ENCODE measurements at regions not wholly inside any gene's neighbourhood (a gene's known extent, or its start where the extent isn't known, plus 50 kb on each side); places are given as distances from the start of the nearest gene placed in this dataset.

DNA sequence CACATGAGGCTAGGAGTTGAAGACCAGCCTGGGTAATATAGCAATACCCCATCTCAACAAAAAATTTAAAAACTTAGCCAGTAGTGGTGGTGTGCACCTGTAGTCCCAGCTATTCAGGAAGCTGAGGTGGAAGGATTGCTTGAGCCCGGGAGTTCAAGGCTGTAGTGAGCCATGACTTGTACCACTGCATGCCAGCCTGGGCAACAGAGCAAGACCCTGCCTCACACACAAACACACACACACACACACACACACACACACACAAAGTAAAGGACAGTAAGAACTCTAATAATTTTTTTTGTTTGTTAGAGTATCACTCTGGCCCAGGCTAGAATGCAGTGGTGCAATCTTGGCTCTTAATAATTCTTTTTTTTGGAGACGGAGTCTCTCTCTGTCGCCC is 138.0 kb upstream of the SOD1 start:
- no peak for FAIRE-seq

DNA sequence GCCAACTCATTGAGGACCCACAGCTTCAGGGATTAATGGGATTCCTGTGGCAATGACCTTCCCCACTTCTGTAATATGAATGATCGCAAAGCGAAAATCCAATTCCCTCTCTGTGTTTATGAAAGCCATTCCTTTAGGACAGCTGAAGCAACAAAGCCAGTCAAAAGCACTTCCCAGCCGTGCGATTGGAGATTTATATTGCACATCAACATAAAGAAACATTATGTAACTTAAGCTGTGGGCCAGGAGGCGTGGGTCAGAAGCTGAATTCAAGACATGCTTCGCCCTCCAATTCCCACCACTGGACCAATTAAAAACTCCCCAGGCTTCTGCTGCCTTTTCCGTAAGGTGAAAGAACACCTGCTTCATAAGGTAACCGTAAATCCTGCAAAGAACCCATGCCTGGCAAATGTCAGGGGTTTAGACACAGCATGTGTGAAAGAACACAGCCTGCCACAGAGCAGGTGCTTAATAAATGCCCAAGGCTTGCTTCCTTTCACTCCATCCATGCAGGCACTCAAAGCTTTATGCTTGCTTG is 138.9 kb upstream of the SOD1 start:
- Histone ChIP-seq H2AFZ (ENCODE audit: low read depth, low read length) (no peak overlapping the region), H3K4me2 (ENCODE audit: low read length) (no peak overlapping the region), H3K79me2 (ENCODE audit: insufficient read depth, low read length) (no peaks in the 10 kb centered on the region), H3K27me3 (ENCODE audit: insufficient read depth, low read length) (no peaks in the 10 kb centered on the region), H3K4me1 (ENCODE audit: insufficient read depth, low read length) (no peaks in the 10 kb centered on the region), H3K4me3 (ENCODE audit: insufficient read depth, low read depth, low read length) (no peak overlapping the region), H4K20me1 (ENCODE audit: insufficient read depth, low read length) (no peaks in the 10 kb centered on the region), H3K9ac (ENCODE audit: low read length) (no peak overlapping the region), H3K27ac (ENCODE audit: low read depth, low read length) (no peak overlapping the region), H3K9me3 (ENCODE audit: insufficient read depth, low read depth, low read length) (no peaks in the 10 kb centered on the region), H3K36me3 (ENCODE audit: insufficient read depth, low read length) (no peaks in the 10 kb centered on the region)
- no peaks in the 10 kb centered on the region for H3K27me3 Mint-ChIP-seq (ENCODE audit: low read depth, unreplicated experiment)
- no peaks in the 10 kb centered on the region for H3K36me3 Mint-ChIP-seq (ENCODE audit: low read depth, unreplicated experiment)
- no peak for FAIRE-seq
- no peak for TF ChIP-seq EZH2 (IDR thresholded peaks at IDR 0.05; ENCODE audit: insufficient read depth, low read length)
- TF ChIP-seq, protein P1, sequence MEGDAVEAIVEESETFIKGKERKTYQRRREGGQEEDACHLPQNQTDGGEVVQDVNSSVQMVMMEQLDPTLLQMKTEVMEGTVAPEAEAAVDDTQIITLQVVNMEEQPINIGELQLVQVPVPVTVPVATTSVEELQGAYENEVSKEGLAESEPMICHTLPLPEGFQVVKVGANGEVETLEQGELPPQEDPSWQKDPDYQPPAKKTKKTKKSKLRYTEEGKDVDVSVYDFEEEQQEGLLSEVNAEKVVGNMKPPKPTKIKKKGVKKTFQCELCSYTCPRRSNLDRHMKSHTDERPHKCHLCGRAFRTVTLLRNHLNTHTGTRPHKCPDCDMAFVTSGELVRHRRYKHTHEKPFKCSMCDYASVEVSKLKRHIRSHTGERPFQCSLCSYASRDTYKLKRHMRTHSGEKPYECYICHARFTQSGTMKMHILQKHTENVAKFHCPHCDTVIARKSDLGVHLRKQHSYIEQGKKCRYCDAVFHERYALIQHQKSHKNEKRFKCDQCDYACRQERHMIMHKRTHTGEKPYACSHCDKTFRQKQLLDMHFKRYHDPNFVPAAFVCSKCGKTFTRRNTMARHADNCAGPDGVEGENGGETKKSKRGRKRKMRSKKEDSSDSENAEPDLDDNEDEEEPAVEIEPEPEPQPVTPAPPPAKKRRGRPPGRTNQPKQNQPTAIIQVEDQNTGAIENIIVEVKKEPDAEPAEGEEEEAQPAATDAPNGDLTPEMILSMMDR (IDR thresholded peaks at IDR 0.05; ENCODE audit: insufficient read depth, low read depth, low read length), result no peak
- no peak overlapping the region for H3K27ac Mint-ChIP-seq (ENCODE audit: unreplicated experiment)
- no peak overlapping the region for H3K4me3 Mint-ChIP-seq (ENCODE audit: unreplicated experiment)
- H3K4me1 Mint-ChIP-seq (ENCODE audit: low read depth, unreplicated experiment), result peaks cover 6% of the 10 kb centered on the region
- no peaks in the 10 kb centered on the region for H3K9me3 Mint-ChIP-seq (ENCODE audit: unreplicated experiment)
- peak; percentile 77 for DNase-seq (ENCODE audit: low read depth)

More for the DNA sequence above, 138.0 kb upstream of the SOD1 start:
- Histone ChIP-seq H3K4me3 (ENCODE audit: insufficient read depth, low read depth, low read length) (no peak overlapping the region), H4K20me1 (ENCODE audit: insufficient read depth, low read length) (no peaks in the 10 kb centered on the region), H3K27me3 (ENCODE audit: insufficient read depth, low read length) (no peaks in the 10 kb centered on the region), H3K9ac (ENCODE audit: low read length) (no peak overlapping the region), H3K4me2 (ENCODE audit: low read length) (no peak overlapping the region), H3K36me3 (ENCODE audit: insufficient read depth, low read length) (no peaks in the 10 kb centered on the region), H2AFZ (ENCODE audit: low read depth, low read length) (no peak overlapping the region), H3K4me1 (ENCODE audit: insufficient read depth, low read length) (no peaks in the 10 kb centered on the region), H3K9me3 (ENCODE audit: insufficient read depth, low read depth, low read length) (no peaks in the 10 kb centered on the region), H3K79me2 (ENCODE audit: insufficient read depth, low read length) (no peaks in the 10 kb centered on the region), H3K27ac (ENCODE audit: low read depth, low read length) (no peak overlapping the region)
- Mint-ChIP-seq H3K9me3 (ENCODE audit: unreplicated experiment) (no peaks in the 10 kb centered on the region), H3K27me3 (ENCODE audit: low read depth, unreplicated experiment) (no peaks in the 10 kb centered on the region), H3K4me1 (ENCODE audit: low read depth, unreplicated experiment) (peaks cover 10% of the 10 kb centered on the region), H3K36me3 (ENCODE audit: low read depth, unreplicated experiment) (no peaks in the 10 kb centered on the region), H3K4me3 (ENCODE audit: unreplicated experiment) (no peak overlapping the region), H3K27ac (ENCODE audit: unreplicated experiment) (no peak overlapping the region)
- no peak for TF ChIP-seq EZH2 (IDR thresholded peaks at IDR 0.05; ENCODE audit: insufficient read depth, low read length)
- TF ChIP-seq, protein P1 (IDR thresholded peaks at IDR 0.05; ENCODE audit: insufficient read depth, low read depth, low read length), result no peak
- no peak for DNase-seq (ENCODE audit: low read depth)

DNA sequence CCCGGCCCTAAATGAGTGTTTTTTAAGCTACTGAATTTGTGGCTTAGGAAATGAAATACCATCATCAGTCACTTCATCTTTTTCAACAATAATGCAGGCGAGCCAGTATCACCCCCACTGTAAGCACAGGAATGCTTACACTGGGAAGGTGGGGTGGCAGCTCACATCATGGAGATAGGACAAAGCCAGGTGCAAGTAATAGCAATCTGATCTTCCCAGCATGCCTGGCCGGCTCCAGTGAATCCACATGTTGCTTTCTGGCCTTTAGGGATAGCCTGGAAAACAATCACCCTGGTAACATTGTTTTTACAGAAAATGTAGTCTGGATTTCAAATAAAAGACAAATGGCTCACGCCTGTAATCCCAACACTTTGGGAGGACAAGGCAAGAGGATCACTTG is 140.9 kb upstream of the SOD1 start:
- H4K20me1 ChIP-seq (ENCODE audit: insufficient read depth, low read length), result no peaks in the 10 kb centered on the region
- no peaks in the 10 kb centered on the region for H3K27me3 Mint-ChIP-seq (ENCODE audit: low read depth, unreplicated experiment)

More for the DNA sequence above, 140.9 kb upstream of the SOD1 start:
- no peaks in the 10 kb centered on the region for H3K79me2 ChIP-seq (ENCODE audit: insufficient read depth, low read length)
- TF ChIP-seq, protein P1 (IDR thresholded peaks at IDR 0.05; ENCODE audit: insufficient read depth, low read depth, low read length), result no peak
- TF ChIP-seq EZH2 (IDR thresholded peaks at IDR 0.05; ENCODE audit: insufficient read depth, low read length), result no peak
- peaks cover 8% of the 10 kb centered on the region for H3K4me1 Mint-ChIP-seq (ENCODE audit: low read depth, unreplicated experiment)
- H3K4me2 ChIP-seq (ENCODE audit: low read length), result no peak overlapping the region
- H3K4me1 ChIP-seq (ENCODE audit: insufficient read depth, low read length), result no peaks in the 10 kb centered on the region
- H3K36me3 ChIP-seq (ENCODE audit: insufficient read depth, low read length), result no peaks in the 10 kb centered on the region
- no peaks in the 10 kb centered on the region for H3K9me3 Mint-ChIP-seq (ENCODE audit: unreplicated experiment)
- no peak overlapping the region for H3K9ac ChIP-seq (ENCODE audit: low read length)
- H3K4me3 ChIP-seq (ENCODE audit: insufficient read depth, low read depth, low read length), result no peak overlapping the region
- no peak overlapping the region for H2AFZ ChIP-seq (ENCODE audit: low read depth, low read length)
- H3K4me3 Mint-ChIP-seq (ENCODE audit: unreplicated experiment), result no peak overlapping the region
- DNase-seq (ENCODE audit: low read depth), result no peak
- no peaks in the 10 kb centered on the region for H3K36me3 Mint-ChIP-seq (ENCODE audit: low read depth, unreplicated experiment)
- H3K27ac Mint-ChIP-seq (ENCODE audit: unreplicated experiment), result no peak overlapping the region
- no peak overlapping the region for H3K27ac ChIP-seq (ENCODE audit: low read depth, low read length)
- H3K9me3 ChIP-seq (ENCODE audit: insufficient read depth, low read depth, low read length), result no peaks in the 10 kb centered on the region
- no peaks in the 10 kb centered on the region for H3K27me3 ChIP-seq (ENCODE audit: insufficient read depth, low read length)
- no peak for FAIRE-seq

Data from astrocyte (in vitro differentiated cells and primary cell).